DOHH2 (cell line): ENCODE measurements at regions not wholly inside any gene's neighbourhood (a gene's known extent, or its start where the extent isn't known, plus 50 kb on each side); places are given as distances from the start of the nearest gene placed in this dataset.

Source experiments
- H3F3A ChIP-seq: fragments of 200-600 bp; sonication (generic), shearing (Covaris generic); 2 replicates; pipeline ENCODE4 v1.6.0; 2016; ENCODE audit warnings: antibody characterized with exemption, mild to moderate bottlenecking; ENCODE audit not compliant: control insufficient read depth, insufficient read depth
- H3K27ac ChIP-seq: fragments of 200-600 bp; sonication (generic); 2 replicates; pipeline ENCODE4 v1.5.1; 2014; ENCODE audit warnings: low read depth, mild to moderate bottlenecking, low read length, moderate library complexity
- H3K27me3 ChIP-seq: fragments of 200-600 bp; sonication (generic); 2 replicates; pipeline ENCODE4 v1.6.1; 2014; ENCODE audit warnings: mild to moderate bottlenecking, low read length, mixed read lengths; ENCODE audit not compliant: control insufficient read depth
- H3K36me3 ChIP-seq: fragments of 200-600 bp; sonication (generic); 2 replicates; pipeline ENCODE4 v1.6.1; 2014; ENCODE audit warnings: mild to moderate bottlenecking, low read length, moderate library complexity, mixed read lengths; ENCODE audit not compliant: control insufficient read depth
- H3K4me1 ChIP-seq: fragments of 200-600 bp; sonication (generic); 2 replicates; pipeline ENCODE4 v1.6.1; 2014; ENCODE audit warnings: mild to moderate bottlenecking, low read length, mixed read lengths; ENCODE audit not compliant: control insufficient read depth
- H3K4me2 ChIP-seq: fragments of 200-600 bp; sonication (generic); 2 replicates; pipeline ENCODE4 v1.6.0; 2014; ENCODE audit warnings: mild to moderate bottlenecking, low read length, moderate library complexity
- H3K4me3 ChIP-seq: fragments of 200-600 bp; sonication (generic); 2 replicates; pipeline ENCODE4 v1.5.1; 2014; ENCODE audit warnings: mild to moderate bottlenecking, low read length, mixed read lengths
- H3K79me2 ChIP-seq: fragments of 200-600 bp; sonication (generic); 2 replicates; pipeline ENCODE4 v1.6.1; 2014; ENCODE audit warnings: mild to moderate bottlenecking, low read length, mixed read lengths; ENCODE audit not compliant: control insufficient read depth
- H3K9me2 ChIP-seq: fragments of 200-600 bp; sonication (generic); replicated peaks from 2 replicates; pipeline ENCODE4 v1.6.1; 2014; ENCODE audit warnings: mild to moderate bottlenecking, low read length, mixed read lengths; ENCODE audit not compliant: control insufficient read depth
- H3K9me3 ChIP-seq: fragments of 200-600 bp; sonication (generic); 2 replicates; pipeline ENCODE4 v1.6.1; 2014; ENCODE audit warnings: antibody characterized with exemption, low read length, mixed read lengths; ENCODE audit not compliant: control insufficient read depth, insufficient read depth
- H4K20me1 ChIP-seq: fragments of 200-600 bp; sonication (generic); 2 replicates; pipeline ENCODE4 v1.6.0; 2014; ENCODE audit warnings: low read depth, mild to moderate bottlenecking, antibody characterized with exemption, low read length, moderate library complexity; ENCODE audit not compliant: control insufficient read depth, insufficient read depth
- EZH2phosphoT487 ChIP-seq: fragments of 200-600 bp; sonication (generic); IDR thresholded peaks from 2 replicates; pipeline ENCODE4 v1.6.1; 2017; ENCODE audit warnings: borderline replicate concordance, mild to moderate bottlenecking, antibody characterized with exemption, low read length, moderate library complexity, mixed read lengths
- TF ChIP-seq, protein P1 (sequence below): fragments of 200-600 bp; sonication (generic); IDR thresholded peaks from one replicate; pipeline ENCODE4 v1.5.1; 2014; ENCODE audit warnings: antibody characterized with exemption, mild to moderate bottlenecking, low read depth, low read length; ENCODE audit not compliant: poor library complexity, severe bottlenecking

DNA sequence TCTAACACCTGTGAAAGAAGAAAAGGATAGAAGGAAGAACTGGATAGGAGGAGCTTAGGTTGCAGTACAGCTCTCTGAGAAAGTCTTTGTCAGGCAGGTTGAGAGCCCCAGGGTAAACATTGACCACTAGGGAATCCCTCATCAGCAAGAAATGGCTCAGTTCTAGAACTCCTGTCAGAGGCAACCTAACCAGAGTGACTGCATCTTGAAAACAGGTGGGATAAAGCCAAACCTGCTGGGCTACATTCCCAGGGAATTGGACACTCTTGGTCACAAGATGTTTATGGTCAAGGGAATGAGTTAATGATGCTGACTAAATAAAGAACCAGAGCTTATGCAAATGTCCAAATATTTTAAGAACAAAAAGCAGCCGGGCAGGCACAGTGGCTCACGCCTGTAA is 108.3 kb upstream of the MED14 start:
- H3F3A ChIP-seq = no peaks in the 10 kb centered on the region
- H4K20me1 ChIP-seq = no peaks in the 10 kb centered on the region
- no peaks in the 10 kb centered on the region for H3K27me3 ChIP-seq
- TF ChIP-seq, protein P1, sequence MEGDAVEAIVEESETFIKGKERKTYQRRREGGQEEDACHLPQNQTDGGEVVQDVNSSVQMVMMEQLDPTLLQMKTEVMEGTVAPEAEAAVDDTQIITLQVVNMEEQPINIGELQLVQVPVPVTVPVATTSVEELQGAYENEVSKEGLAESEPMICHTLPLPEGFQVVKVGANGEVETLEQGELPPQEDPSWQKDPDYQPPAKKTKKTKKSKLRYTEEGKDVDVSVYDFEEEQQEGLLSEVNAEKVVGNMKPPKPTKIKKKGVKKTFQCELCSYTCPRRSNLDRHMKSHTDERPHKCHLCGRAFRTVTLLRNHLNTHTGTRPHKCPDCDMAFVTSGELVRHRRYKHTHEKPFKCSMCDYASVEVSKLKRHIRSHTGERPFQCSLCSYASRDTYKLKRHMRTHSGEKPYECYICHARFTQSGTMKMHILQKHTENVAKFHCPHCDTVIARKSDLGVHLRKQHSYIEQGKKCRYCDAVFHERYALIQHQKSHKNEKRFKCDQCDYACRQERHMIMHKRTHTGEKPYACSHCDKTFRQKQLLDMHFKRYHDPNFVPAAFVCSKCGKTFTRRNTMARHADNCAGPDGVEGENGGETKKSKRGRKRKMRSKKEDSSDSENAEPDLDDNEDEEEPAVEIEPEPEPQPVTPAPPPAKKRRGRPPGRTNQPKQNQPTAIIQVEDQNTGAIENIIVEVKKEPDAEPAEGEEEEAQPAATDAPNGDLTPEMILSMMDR = no peak
- TF ChIP-seq EZH2phosphoT487 = no peak
- H3K4me1 ChIP-seq = no peaks in the 10 kb centered on the region
- H3K9me2 ChIP-seq = no peaks in the 10 kb centered on the region
- H3K9me3 ChIP-seq = no peaks in the 10 kb centered on the region
- no peak overlapping the region for H3K27ac ChIP-seq
- no peak overlapping the region for H3K4me2 ChIP-seq
- no peaks in the 10 kb centered on the region for H3K79me2 ChIP-seq
- H3K36me3 ChIP-seq = no peaks in the 10 kb centered on the region
- no peak overlapping the region for H3K4me3 ChIP-seq

DNA sequence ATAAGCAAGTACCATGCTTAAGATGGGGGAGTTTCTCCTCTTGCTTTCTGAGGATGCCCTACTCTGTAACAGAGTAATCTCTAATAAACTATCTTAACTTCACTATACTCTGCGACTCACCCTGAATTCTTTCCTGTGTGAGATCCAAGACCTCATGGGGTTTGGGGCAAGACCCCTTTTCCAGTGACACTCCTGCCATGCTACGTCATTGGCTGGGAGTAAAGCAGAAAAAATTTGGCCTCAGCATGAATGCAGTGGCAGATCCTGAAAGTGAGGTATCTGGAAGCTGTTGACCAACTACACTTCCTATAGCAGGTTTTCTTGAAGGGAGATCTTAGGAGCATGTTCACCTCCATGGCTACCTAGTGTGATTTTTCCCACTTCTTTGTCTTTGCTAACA is 109.1 kb upstream of the MED14 start:
- TF ChIP-seq, protein P1 = no peak
- TF ChIP-seq EZH2phosphoT487 = no peak
- H3F3A ChIP-seq = no peaks in the 10 kb centered on the region
- H3K4me1 ChIP-seq = no peaks in the 10 kb centered on the region
- H3K36me3 ChIP-seq = no peaks in the 10 kb centered on the region
- H3K9me2 ChIP-seq = no peaks in the 10 kb centered on the region
- H3K27ac ChIP-seq = no peak overlapping the region
- no peak overlapping the region for H3K4me2 ChIP-seq
- H3K27me3 ChIP-seq = no peaks in the 10 kb centered on the region
- H3K4me3 ChIP-seq = no peak overlapping the region
- no peaks in the 10 kb centered on the region for H3K79me2 ChIP-seq
- H4K20me1 ChIP-seq = no peaks in the 10 kb centered on the region
- no peaks in the 10 kb centered on the region for H3K9me3 ChIP-seq

- no peaks in the 10 kb centered on the region for H3K9me2 ChIP-seq
- H3K4me2 ChIP-seq = no peak overlapping the region
- H4K20me1 ChIP-seq = no peaks in the 10 kb centered on the region
- H3K4me1 ChIP-seq = no peaks in the 10 kb centered on the region
- TF ChIP-seq EZH2phosphoT487 = no peak
- TF ChIP-seq, protein P1 = no peak
- H3F3A ChIP-seq = no peaks in the 10 kb centered on the region
- no peak overlapping the region for H3K27ac ChIP-seq
- H3K36me3 ChIP-seq = no peaks in the 10 kb centered on the region
- H3K9me3 ChIP-seq = no peaks in the 10 kb centered on the region
- H3K4me3 ChIP-seq = no peak overlapping the region
- H3K79me2 ChIP-seq = no peaks in the 10 kb centered on the region
- no peaks in the 10 kb centered on the region for H3K27me3 ChIP-seq
Measured at GRCh38 chrX:40845331-40845911, 110.1 kb upstream of the MED14 start.
